ENCODE measurements at regions not wholly inside any gene's neighbourhood (a gene's known extent, or its start where the extent isn't known, plus 50 kb on each side); places are given as distances from the start of the nearest gene placed in this dataset.

GRCh38 chr10:128714644-128715415 is 588.6 kb upstream of the MKI67 start:
- no peak for DNase-seq

GRCh38 chr10:128716181-128716580 is 590.0 kb upstream of the MKI67 start:
- no peak for DNase-seq

- no peak for DNase-seq
Observed at GRCh38 chr10:128721963-128722445, 595.8 kb upstream of the MKI67 start.

GRCh38 chr10:128722947-128723346 is 596.7 kb upstream of the MKI67 start:
- no peak for DNase-seq

GRCh38 chr10:128723631-128724205 is 597.5 kb upstream of the MKI67 start:
- no peak for DNase-seq

- DNase-seq, result no peak
Observed at GRCh38 chr10:128725531-128725930, 599.3 kb upstream of the MKI67 start.

- no peak for DNase-seq
Observed at GRCh38 chr10:128727114-128727513, 600.9 kb upstream of the MKI67 start.

- peak; percentile 34 for DNase-seq
Observed at GRCh38 chr10:128729910-128730420, 603.7 kb upstream of the MKI67 start.

GRCh38 chr10:128730922-128731321 is 604.7 kb upstream of the MKI67 start:
- no peak for DNase-seq

GRCh38 chr10:128734161-128734560 is 607.9 kb upstream of the MKI67 start:
- peak; percentile 13 for DNase-seq

GRCh38 chr10:128734734-128735133 is 608.5 kb upstream of the MKI67 start:
- no peak for DNase-seq

- DNase-seq, result no peak
Observed at GRCh38 chr10:128735996-128736395, 609.8 kb upstream of the MKI67 start.

- DNase-seq, result no peak
Observed at GRCh38 chr10:128738386-128738915, 612.2 kb upstream of the MKI67 start.

- no peak for DNase-seq
Observed at GRCh38 chr10:128739930-128740329, 613.7 kb upstream of the MKI67 start.

- no peak for DNase-seq
Observed at GRCh38 chr10:128741180-128741579, 615.0 kb upstream of the MKI67 start.

GRCh38 chr10:128741680-128742079 is 615.5 kb upstream of the MKI67 start:
- no peak for DNase-seq

- DNase-seq, result no peak
Observed at GRCh38 chr10:128744092-128744491, 617.9 kb upstream of the MKI67 start.

- no peak for DNase-seq
Observed at GRCh38 chr10:128744811-128745305, 618.6 kb upstream of the MKI67 start.

GRCh38 chr10:128747582-128748346 is 621.5 kb upstream of the MKI67 start:
- DNase-seq, result no peak

- DNase-seq, result no peak
Observed at GRCh38 chr10:128751284-128751683, 625.1 kb upstream of the MKI67 start.

GRCh38 chr10:128751851-128752250 is 625.6 kb upstream of the MKI67 start:
- no peak for DNase-seq

GRCh38 chr10:128759174-128759573 is 633.0 kb upstream of the MKI67 start:
- DNase-seq, result no peak

- no peak for DNase-seq
Observed at GRCh38 chr10:128763588-128763987, 637.4 kb upstream of the MKI67 start.

All from occipital lobe (tissue), 1 donor.